ENCODE measurements at regions not wholly inside any gene's neighbourhood (a gene's known extent, or its start where the extent isn't known, plus 50 kb on each side); places are given as distances from the start of the nearest gene placed in this dataset.

- no peak overlapping the region for H3K4me2 ChIP-seq (ENCODE audit: unreplicated experiment)
- no peaks in the 10 kb centered on the region for H3K27me3 ChIP-seq (replicated peaks; ENCODE audit: insufficient read depth)
- H4K20me1 ChIP-seq (ENCODE audit: insufficient read depth), result no peaks in the 10 kb centered on the region
- no peak overlapping the region for H3K9ac ChIP-seq
- no peaks in the 10 kb centered on the region for H3K36me3 ChIP-seq (ENCODE audit: low read depth)
- H3F3A ChIP-seq (ENCODE audit: insufficient read depth), result no peaks in the 10 kb centered on the region
- WGBS, 2 experiments (ENCODE audit: low coverage in 1 of 2, low lambda C conversion rate in 2 of 2, missing lambda C conversion rate in 2 of 2), result 19 to 27% methylated on average over 2 of the region's 2 CpGs
- no peak overlapping the region for H2AFZ ChIP-seq
- no peak overlapping the region for H3K4me3 ChIP-seq
- in situ Hi-C loops (cut with MboI), result no loop called here
- no peak overlapping the region for H3K27ac ChIP-seq
- no peaks in the 10 kb centered on the region for H3K9me3 ChIP-seq (ENCODE audit: low read depth)
- H3K79me2 ChIP-seq (ENCODE audit: insufficient read depth), result no peaks in the 10 kb centered on the region
- H3K4me1 ChIP-seq (ENCODE audit: insufficient read depth), result no peaks in the 10 kb centered on the region
- DNase-seq, result no peak
- TF ChIP-seq EZH2 (IDR thresholded peaks at IDR 0.05; ENCODE audit: insufficient read depth, poor library complexity, severe bottlenecking) (no peak), EZH2phosphoT487 (IDR thresholded peaks at IDR 0.05; ENCODE audit: insufficient read depth, low read depth) (no peak)
- H3K9me2 ChIP-seq (ENCODE audit: insufficient read depth), result no peaks in the 10 kb centered on the region
Observed at GRCh38 chr12:24424376-24424775, 474.9 kb upstream of the SOX5 start.

DNA sequence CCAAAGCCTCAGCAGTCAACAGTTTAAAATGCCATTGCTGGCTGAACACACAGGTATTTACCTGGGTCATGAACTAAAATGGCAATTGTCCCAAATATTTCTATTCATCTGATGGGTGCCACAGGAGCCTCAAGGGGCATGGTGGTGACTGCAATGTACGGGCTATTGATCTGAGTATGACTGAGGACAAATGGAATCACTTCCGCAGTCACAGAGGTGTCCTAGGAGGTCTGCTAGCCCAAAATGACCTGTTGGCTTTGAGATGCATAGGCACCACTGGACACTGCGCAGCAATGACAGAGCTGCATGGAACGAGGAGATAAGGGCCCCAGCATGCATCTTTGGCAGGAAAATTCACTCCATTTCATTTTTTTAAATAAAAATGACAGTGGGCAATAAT lies 474.1 kb upstream of the SOX5 start:
- TF ChIP-seq EZH2phosphoT487 (IDR thresholded peaks at IDR 0.05; ENCODE audit: insufficient read depth, low read depth), result no peak
- no peak for TF ChIP-seq EZH2 (IDR thresholded peaks at IDR 0.05; ENCODE audit: insufficient read depth, poor library complexity, severe bottlenecking)
- Histone ChIP-seq H3K27ac (no peak overlapping the region), H3K4me2 (ENCODE audit: unreplicated experiment) (no peak overlapping the region), H3F3A (ENCODE audit: insufficient read depth) (no peaks in the 10 kb centered on the region), H3K27me3 (replicated peaks; ENCODE audit: insufficient read depth) (no peaks in the 10 kb centered on the region), H3K4me1 (ENCODE audit: insufficient read depth) (no peaks in the 10 kb centered on the region), H3K9me3 (ENCODE audit: low read depth) (no peaks in the 10 kb centered on the region), H4K20me1 (ENCODE audit: insufficient read depth) (no peaks in the 10 kb centered on the region), H3K79me2 (ENCODE audit: insufficient read depth) (no peaks in the 10 kb centered on the region), H3K36me3 (ENCODE audit: low read depth) (no peaks in the 10 kb centered on the region), H3K9me2 (ENCODE audit: insufficient read depth) (no peaks in the 10 kb centered on the region), H3K9ac (no peak overlapping the region), H2AFZ (no peak overlapping the region), H3K4me3 (no peak overlapping the region)
- in situ Hi-C loops (cut with MboI), result no loop called here
- WGBS, 2 experiments (ENCODE audit: low coverage in 1 of 2, low lambda C conversion rate in 2 of 2, missing lambda C conversion rate in 2 of 2), result 25 to 32% methylated on average over 4 of the region's 4 CpGs
- no peak for DNase-seq

DNA sequence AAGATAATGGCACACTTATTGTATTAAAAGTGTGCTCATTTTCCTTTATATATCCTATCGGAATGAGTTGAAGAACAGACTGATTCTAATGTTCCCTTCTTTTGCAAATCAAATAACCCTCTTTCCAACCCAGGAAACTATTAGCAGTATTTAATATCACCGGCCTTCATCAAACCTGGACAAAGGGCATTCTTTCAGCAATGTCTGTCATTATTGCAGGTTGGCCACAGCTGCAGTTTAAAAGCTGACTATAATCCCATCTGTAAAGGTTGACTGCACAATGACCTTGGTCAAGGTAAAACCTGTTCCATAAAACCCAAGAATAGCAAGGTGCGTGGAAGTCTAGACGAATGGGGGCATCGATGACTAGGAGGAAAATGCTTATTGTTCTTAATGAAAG lies 472.3 kb upstream of the SOX5 start:
- no peak for DNase-seq
- Histone ChIP-seq H3F3A (ENCODE audit: insufficient read depth) (no peaks in the 10 kb centered on the region), H3K4me3 (no peak overlapping the region), H3K27me3 (replicated peaks; ENCODE audit: insufficient read depth) (no peaks in the 10 kb centered on the region), H3K9ac (no peak overlapping the region), H3K9me2 (ENCODE audit: insufficient read depth) (no peaks in the 10 kb centered on the region), H3K36me3 (ENCODE audit: low read depth) (no peaks in the 10 kb centered on the region), H3K4me1 (ENCODE audit: insufficient read depth) (no peaks in the 10 kb centered on the region), H3K4me2 (ENCODE audit: unreplicated experiment) (no peak overlapping the region), H4K20me1 (ENCODE audit: insufficient read depth) (no peaks in the 10 kb centered on the region), H3K9me3 (ENCODE audit: low read depth) (no peaks in the 10 kb centered on the region), H2AFZ (no peak overlapping the region), H3K79me2 (ENCODE audit: insufficient read depth) (no peaks in the 10 kb centered on the region), H3K27ac (no peak overlapping the region)
- 57 to 60% methylated on average over 5 of the region's 5 CpGs for WGBS, 2 experiments (ENCODE audit: low coverage in 1 of 2, low lambda C conversion rate in 2 of 2, missing lambda C conversion rate in 2 of 2)
- TF ChIP-seq EZH2phosphoT487 (IDR thresholded peaks at IDR 0.05; ENCODE audit: insufficient read depth, low read depth), result no peak
- no peak for TF ChIP-seq EZH2 (IDR thresholded peaks at IDR 0.05; ENCODE audit: insufficient read depth, poor library complexity, severe bottlenecking)
- in situ Hi-C loops (cut with MboI), result no loop called here

DNA sequence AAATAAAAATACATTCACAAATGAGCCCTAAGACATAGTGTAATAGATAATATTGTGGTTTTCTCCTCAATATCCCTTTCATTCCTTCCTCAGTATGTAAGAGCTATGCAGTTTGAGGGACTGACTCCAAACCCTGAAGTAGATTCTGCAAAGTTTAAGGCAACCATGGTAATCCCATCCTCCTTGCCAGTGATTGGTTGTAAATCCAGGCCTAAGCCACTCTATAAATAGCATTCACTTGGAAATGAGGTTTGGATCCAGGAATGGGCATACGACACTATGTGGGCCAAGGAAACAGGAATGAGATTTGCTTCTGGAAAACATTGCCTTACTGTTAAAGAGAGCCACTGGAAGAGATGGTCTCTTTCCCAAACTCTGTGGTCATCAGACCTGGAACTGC lies 468.7 kb upstream of the SOX5 start:
- no peaks in the 10 kb centered on the region for H3K4me1 ChIP-seq (ENCODE audit: insufficient read depth)
- H3K27me3 ChIP-seq (replicated peaks; ENCODE audit: insufficient read depth), result no peaks in the 10 kb centered on the region
- in situ Hi-C loops (cut with MboI), result no loop called here
- H3K4me2 ChIP-seq (ENCODE audit: unreplicated experiment), result no peak overlapping the region
- H3K9me3 ChIP-seq (ENCODE audit: low read depth), result no peaks in the 10 kb centered on the region
- H3F3A ChIP-seq (ENCODE audit: insufficient read depth), result no peaks in the 10 kb centered on the region
- H3K9me2 ChIP-seq (ENCODE audit: insufficient read depth), result no peaks in the 10 kb centered on the region
- 24 to 30% methylated on average over 1 of the region's 1 CpG for WGBS, 2 experiments (ENCODE audit: low coverage in 1 of 2, low lambda C conversion rate in 2 of 2, missing lambda C conversion rate in 2 of 2)
- no peak for DNase-seq
- no peaks in the 10 kb centered on the region for H4K20me1 ChIP-seq (ENCODE audit: insufficient read depth)
- H3K79me2 ChIP-seq (ENCODE audit: insufficient read depth), result no peaks in the 10 kb centered on the region
- H3K4me3 ChIP-seq, result no peak overlapping the region
- no peak overlapping the region for H3K27ac ChIP-seq
- H2AFZ ChIP-seq, result no peak overlapping the region
- no peaks in the 10 kb centered on the region for H3K36me3 ChIP-seq (ENCODE audit: low read depth)
- TF ChIP-seq EZH2phosphoT487 (IDR thresholded peaks at IDR 0.05; ENCODE audit: insufficient read depth, low read depth) (no peak), EZH2 (IDR thresholded peaks at IDR 0.05; ENCODE audit: insufficient read depth, poor library complexity, severe bottlenecking) (no peak)
- H3K9ac ChIP-seq, result no peak overlapping the region
